GM21360 (cell line): ENCODE measurements at regions not wholly inside any gene's neighbourhood (a gene's known extent, or its start where the extent isn't known, plus 50 kb on each side); places are given as distances from the start of the nearest gene placed in this dataset.

Experiments used
- ATAC-seq: cut with Tn5 transposase; IDR thresholded peaks from one replicate; pipeline ENCODE4 v1.9.1; 2021; ENCODE audit warnings: mild to moderate bottlenecking, moderate library complexity; ENCODE audit not compliant: unreplicated experiment

GRCh38 chr6:54440549-54440948, 132.3 kb downstream of the TINAG start:
- ATAC-seq = no peak

- ATAC-seq = no peak
Observed at GRCh38 chr6:54441020-54441419, 132.8 kb downstream of the TINAG start.

- ATAC-seq = no peak
Observed at GRCh38 chr6:54441687-54442248, 133.5 kb downstream of the TINAG start.

GRCh38 chr6:54445207-54445606, 137.0 kb downstream of the TINAG start:
- no peak for ATAC-seq

- ATAC-seq = no peak
Observed at GRCh38 chr6:54448617-54449016, 140.4 kb downstream of the TINAG start.

GRCh38 chr6:54451516-54451915, 143.3 kb downstream of the TINAG start:
- no peak for ATAC-seq

- ATAC-seq = no peak
Observed at GRCh38 chr6:54463354-54464024, 155.2 kb downstream of the TINAG start.

- no peak for ATAC-seq
Observed at GRCh38 chr6:54465649-54466300, 157.5 kb downstream of the TINAG start.

GRCh38 chr6:54467384-54467783, 159.1 kb downstream of the TINAG start:
- no peak for ATAC-seq

- ATAC-seq = no peak
Observed at GRCh38 chr6:54473328-54473727, 165.1 kb downstream of the TINAG start.

- no peak for ATAC-seq
Observed at GRCh38 chr6:54474898-54475297, 166.7 kb downstream of the TINAG start.

- ATAC-seq = no peak
Observed at GRCh38 chr6:54481091-54481490, 172.8 kb downstream of the TINAG start.

- ATAC-seq = no peak
Observed at GRCh38 chr6:54491431-54491830, 183.2 kb downstream of the TINAG start.

- ATAC-seq = no peak
Observed at GRCh38 chr6:54493138-54493537, 184.9 kb downstream of the TINAG start.

- no peak for ATAC-seq
Observed at GRCh38 chr6:54503144-54503543, 194.9 kb downstream of the TINAG start.

- ATAC-seq = no peak
Observed at GRCh38 chr6:54515013-54515412, 206.8 kb downstream of the TINAG start.

GRCh38 chr6:54515713-54516112, 207.5 kb downstream of the TINAG start:
- ATAC-seq = no peak

- no peak for ATAC-seq
Observed at GRCh38 chr6:54516321-54516720, 208.1 kb downstream of the TINAG start.

GRCh38 chr6:54519161-54519560, 210.9 kb downstream of the TINAG start:
- no peak for ATAC-seq

GRCh38 chr6:54525731-54526130, 217.5 kb downstream of the TINAG start:
- ATAC-seq = no peak

- ATAC-seq = no peak
Observed at GRCh38 chr6:54533567-54533966, 225.3 kb downstream of the TINAG start.

- no peak for ATAC-seq
Observed at GRCh38 chr6:54535568-54535967, 227.3 kb downstream of the TINAG start.
